ENCODE measurements at regions not wholly inside any gene's neighbourhood (a gene's known extent, or its start where the extent isn't known, plus 50 kb on each side); places are given as distances from the start of the nearest gene placed in this dataset.

DNA sequence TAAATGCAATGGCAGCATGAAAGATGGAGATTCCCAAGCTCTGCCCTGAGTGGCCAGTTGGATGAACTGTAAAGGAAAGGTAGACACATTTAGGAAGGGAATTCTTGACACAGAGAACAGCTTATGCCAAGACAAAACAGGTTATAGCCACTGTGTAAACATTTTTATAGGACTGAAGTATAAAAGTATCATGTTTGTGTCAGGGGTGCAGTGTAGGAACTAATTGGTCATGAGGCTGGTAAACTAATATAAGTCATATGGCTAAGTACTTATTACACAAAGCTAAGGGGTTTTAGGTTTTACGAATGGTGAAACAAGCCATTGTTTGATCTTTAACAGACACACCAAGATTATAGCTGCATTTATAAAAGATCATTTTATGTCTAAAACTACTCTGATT, 207.7 kb upstream of the SLC16A7 start:
- no peak for TF ChIP-seq POLR2A (IDR thresholded peaks at IDR 0.05)
- TF ChIP-seq CTCF (IDR thresholded peaks at IDR 0.05), result no peak
- no peak for TF ChIP-seq POLR2AphosphoS5 (IDR thresholded peaks at IDR 0.05)

Data from stomach (tissue), 4 donors.